GM18867 (cell line): ENCODE measurements at regions not wholly inside any gene's neighbourhood (a gene's known extent, or its start where the extent isn't known, plus 50 kb on each side); places are given as distances from the start of the nearest gene placed in this dataset.
"Not testable (repeated sequence)": the region's sequence is repeated elsewhere in the genome, so short reads cannot be mapped to it uniquely, and the experiment has no call there.

ENCODE experiments used
- ATAC-seq: cut with Tn5 transposase; IDR thresholded peaks from one replicate; pipeline ENCODE4 v1.9.1; 2021; ENCODE audit warnings: mild to moderate bottlenecking, moderate library complexity; ENCODE audit not compliant: unreplicated experiment

DNA sequence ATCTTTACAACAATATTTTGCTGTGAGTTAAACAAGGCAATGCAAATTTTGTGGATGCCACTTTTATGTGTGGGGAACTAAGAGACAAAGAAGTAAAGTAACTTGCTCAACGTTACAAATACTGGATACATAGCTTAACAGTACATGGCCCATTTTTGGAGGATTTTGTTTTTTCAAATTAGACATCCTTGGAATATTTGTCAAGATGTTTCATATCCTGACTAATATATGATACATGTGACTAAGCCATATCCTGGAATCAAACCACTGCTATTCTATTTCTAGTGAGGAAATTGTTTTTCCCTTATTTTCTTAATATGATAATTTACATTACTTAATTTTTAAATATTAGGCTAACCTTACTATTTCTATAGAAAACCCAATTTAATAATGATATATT is 529.8 kb downstream of the DMRTA1 start:
- ATAC-seq = no peak

GRCh38 chr9:22980429-22980828 is 533.8 kb downstream of the DMRTA1 start:
- ATAC-seq = not testable (repeated sequence)

- no peak for ATAC-seq
Measured at GRCh38 chr9:22986556-22986955, 539.9 kb downstream of the DMRTA1 start.

DNA sequence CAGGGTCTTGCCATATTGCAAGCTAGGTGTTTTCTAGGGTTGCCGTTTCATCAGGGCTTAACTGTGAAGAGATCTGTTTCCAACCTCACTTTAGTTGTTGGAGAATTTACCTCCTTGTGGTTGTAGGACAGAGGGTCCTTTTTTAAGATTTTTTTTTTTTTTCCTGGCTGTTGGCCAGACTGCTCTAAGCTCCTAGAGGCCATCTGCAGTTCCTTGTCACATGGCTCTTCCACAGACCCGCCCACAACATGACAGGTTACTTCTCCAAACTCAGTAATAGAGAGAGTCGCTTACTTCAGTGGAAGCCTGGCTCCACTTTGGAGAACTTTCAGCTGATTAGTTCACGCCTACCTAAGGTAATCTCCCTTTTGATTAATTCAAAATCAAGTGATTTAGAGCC is 543.7 kb downstream of the DMRTA1 start:
- ATAC-seq = no peak

GRCh38 chr9:22992780-22993179 is 546.2 kb downstream of the DMRTA1 start:
- ATAC-seq = no peak

GRCh38 chr9:22997923-22998322 is 551.3 kb downstream of the DMRTA1 start:
- ATAC-seq = no peak

GRCh38 chr9:23005156-23005555 is 558.5 kb downstream of the DMRTA1 start:
- no peak for ATAC-seq

DNA sequence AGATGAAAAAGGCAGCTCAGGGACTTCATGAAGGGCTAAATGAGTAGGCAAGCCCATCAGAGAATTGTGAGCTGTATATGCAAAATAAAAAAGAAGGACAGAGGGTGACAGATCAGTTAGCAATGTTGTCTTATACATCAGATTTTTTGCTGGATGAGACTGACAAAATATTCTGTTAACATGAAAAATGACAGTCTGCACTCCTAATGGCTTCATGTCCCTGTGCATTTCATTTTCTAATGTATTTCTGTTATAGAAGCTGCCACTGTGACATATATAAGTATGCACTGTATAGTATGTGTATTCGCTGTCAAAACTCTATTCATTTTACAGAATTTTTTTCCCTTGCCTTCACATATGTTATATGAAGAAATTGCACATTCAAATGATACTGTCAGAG is 559.5 kb downstream of the DMRTA1 start:
- ATAC-seq = no peak

DNA sequence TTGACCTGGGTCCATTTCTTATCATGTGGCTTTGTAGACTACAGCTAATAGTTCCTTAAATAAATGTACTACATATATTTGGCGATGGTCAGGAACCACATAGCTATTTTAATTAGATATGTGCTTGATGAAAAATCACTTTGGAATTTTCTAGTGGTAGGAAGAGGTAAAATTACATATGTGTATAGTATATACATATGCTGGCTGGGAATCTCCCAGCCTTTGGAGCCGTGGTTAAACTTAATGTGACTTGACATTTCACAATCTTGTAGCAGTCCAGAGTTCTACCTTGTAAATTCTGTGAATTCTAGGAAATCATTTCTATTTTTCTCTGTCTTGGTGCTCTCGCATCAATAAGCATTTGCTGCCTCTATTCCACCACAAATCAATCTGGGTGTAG is 565.0 kb downstream of the DMRTA1 start:
- no peak for ATAC-seq

GRCh38 chr9:23015557-23015956 is 568.9 kb downstream of the DMRTA1 start:
- ATAC-seq = no peak

DNA sequence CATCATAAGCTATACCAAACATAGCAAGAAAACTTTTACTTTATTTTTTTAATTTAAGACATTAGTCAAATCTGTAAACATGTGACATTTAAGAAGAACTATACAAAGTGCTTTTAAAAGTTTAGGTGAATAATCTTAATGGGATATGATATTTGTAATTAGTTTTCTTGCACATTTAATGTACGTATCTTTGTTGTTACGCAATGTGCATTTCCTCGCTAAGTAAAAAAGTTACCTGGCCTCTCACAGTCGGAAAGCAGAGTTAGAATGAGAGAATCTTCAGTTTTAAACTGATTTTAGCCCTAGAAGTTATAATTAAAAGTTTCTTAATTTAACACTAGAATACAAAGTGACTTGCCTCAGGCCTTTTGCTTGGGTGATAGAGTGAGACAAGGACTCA is 589.8 kb downstream of the DMRTA1 start:
- ATAC-seq = no peak

GRCh38 chr9:23039402-23039801 is 592.8 kb downstream of the DMRTA1 start:
- no peak for ATAC-seq

DNA sequence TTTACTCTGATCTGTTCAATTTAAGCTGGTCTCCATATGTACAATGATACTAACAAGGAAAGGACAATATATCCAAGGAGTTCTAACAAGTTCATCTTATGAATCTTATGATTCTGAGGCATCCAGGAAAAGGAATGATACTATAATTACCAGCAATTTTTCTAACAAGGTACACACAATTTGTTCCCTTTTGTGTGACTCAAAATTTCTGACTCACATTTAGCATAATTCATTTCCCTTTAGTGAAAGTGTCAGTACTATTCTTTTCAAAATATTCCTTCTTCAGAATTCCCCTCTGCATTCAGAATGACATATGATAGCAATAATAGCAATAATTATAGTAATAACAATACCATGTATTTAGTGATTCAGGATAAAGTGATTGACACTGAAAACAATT is 594.8 kb downstream of the DMRTA1 start:
- ATAC-seq = no peak

GRCh38 chr9:23044549-23044948 is 597.9 kb downstream of the DMRTA1 start:
- no peak for ATAC-seq

GRCh38 chr9:23046026-23046425 is 599.4 kb downstream of the DMRTA1 start:
- ATAC-seq = not testable (repeated sequence)

DNA sequence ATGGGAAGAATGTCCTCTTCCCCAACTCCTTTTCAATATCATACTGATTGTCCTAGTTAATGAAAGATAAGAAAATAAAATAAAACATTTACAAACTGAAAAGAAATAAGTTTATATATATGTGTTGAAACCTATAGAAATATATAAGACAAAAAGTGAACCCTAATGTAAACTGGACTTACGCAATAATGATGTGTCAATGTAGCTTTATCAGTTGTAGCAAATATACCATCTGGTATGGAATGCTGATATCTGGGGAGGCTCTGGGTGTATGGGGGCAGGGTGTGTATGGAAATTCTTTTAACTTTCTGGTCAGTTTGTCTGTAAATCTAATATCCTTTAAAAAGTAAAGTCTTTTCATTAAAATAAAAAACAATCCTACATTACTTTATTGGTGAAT is 603.9 kb downstream of the DMRTA1 start:
- ATAC-seq = no peak

DNA sequence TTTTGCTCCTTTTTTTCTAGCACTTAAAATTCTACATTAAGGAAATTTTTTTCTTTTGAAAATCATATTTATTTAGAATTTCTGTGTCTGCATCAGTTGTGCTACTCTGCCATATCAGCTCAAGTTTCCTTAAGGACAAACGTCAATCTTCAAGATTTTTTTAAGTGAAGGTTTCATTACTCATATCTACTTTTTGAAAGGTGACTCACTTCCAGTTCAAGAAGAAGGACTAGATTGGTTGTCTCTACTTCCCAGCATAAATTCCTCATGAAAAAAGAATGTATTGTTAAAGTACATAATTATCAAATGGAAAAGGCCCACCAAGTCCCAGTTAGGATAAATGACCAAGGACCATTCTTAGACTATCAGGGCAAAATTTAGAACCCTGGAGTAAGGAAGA is 626.5 kb downstream of the DMRTA1 start:
- no peak for ATAC-seq

DNA sequence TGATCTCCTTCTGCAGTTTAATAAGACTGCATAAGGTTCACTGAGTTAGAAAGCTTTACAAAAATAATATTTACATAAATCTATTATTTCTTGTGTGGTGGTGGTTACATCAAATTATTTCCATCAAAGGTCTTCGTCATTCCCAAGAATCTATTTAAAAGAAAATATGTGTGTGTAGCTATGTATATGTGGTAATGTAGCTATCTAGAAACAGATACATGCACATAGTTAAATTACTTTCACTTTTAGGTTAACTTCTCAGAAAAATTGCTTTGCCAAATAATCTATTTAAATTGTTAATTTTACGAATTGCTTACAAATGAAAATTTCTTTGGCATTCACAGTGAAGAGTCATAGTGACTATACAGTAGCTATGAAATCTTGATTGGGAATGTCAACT is 633.2 kb downstream of the DMRTA1 start:
- ATAC-seq = no peak

- no peak for ATAC-seq
Measured at GRCh38 chr9:23081377-23081776, 634.8 kb downstream of the DMRTA1 start.

DNA sequence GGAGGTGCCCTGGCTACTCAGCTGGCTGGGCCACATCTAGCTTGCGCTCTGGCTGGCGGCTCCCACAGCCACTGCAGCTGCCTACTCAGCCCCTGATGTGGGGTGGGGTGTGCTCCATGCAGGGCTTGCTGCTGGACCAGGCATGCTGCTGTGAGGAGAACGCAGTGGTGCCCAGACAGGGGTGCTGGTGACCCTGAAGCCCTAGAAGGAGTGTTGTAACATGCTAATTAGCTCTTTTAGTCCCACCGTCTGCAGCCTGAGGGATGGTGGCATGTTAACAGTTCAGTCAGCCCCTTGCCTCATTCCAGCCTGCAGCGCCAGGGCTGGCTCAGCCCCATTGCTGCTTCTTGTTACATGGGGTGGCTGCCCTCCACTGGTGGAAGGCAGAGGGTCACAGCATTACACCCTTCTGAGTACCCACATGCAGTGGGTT is 642.3 kb downstream of the DMRTA1 start:
- ATAC-seq = no peak

- no peak for ATAC-seq
Measured at GRCh38 chr9:23117616-23118015, 671.0 kb downstream of the DMRTA1 start.

DNA sequence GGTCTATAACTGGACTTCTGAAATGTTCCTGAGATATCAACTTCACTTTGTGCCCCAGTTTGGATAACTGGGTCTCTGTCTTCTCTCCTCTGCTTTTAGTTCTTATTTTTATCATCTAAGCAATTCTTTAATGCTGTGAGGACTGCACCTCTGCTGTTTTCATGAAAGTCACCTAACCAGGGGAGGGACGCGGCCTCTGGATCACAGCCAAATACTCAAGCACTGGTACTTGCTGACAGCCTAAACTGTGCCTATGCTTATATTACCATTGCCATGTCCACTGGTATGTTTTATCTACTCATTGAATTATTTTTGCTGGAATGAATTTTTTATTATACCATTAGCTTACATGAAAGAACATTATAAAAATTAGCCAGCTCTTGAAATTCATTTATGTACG is 674.0 kb downstream of the DMRTA1 start:
- ATAC-seq = no peak

DNA sequence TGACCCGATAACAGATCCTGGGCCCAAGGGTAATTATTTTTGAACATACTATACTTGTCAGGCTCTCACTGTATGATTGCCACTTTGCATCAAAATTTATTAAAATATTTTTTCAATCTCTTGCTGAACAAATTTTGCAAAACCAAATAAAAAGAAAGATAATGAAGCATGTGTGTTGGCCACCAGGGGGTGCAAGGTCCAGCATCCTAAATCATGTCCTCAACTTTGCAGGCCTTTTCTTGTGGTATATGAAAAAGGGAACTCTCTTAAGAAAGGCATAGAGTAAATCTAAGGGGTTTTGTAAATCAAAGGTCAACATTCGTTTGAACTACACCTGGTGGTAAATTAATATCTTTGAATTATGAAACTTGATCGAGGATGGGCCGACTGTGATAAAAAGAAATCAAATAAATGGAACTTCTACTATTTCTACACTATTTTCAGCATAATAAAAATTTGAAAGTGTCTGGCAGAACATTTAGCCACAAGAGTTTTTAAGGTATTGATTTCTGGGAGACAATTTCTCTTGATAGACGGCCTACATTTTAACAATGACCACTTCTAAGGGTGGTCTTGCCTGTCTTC is 676.5 kb downstream of the DMRTA1 start:
- ATAC-seq = peak; percentile 53
